HG02759 (cell line): ENCODE measurements at regions not wholly inside any gene's neighbourhood (a gene's known extent, or its start where the extent isn't known, plus 50 kb on each side); places are given as distances from the start of the nearest gene placed in this dataset.
A peak's percentile ranks its signal among the peaks of the same experiment; 100 is the strongest.

ENCODE experiments used
- ATAC-seq: cut with Tn5 transposase; IDR thresholded peaks from one replicate; pipeline ENCODE4 v1.9.1; 2021; ENCODE audit warnings: mild to moderate bottlenecking, moderate library complexity; ENCODE audit not compliant: unreplicated experiment

DNA sequence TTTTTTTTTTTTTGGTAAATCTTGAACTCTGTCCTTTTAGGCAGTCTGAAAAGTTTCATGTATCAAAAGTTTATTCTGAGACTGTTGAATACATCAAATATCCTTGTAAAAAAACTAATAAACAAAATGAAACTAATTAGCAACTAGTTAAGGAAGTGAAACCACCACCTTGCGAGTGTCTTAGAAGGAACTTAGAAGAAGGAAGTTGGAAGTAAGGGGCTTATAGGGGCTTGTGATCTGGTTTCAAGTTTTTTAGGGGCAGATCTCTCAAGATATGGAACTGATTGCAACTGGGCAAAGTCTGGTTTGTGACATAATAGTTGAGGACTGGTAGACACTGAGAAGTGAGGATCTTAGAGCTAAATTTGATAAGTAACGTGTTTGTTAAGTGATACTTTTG, 748.8 kb downstream of the C12orf50 start:
- ATAC-seq, result peak; percentile 79

DNA sequence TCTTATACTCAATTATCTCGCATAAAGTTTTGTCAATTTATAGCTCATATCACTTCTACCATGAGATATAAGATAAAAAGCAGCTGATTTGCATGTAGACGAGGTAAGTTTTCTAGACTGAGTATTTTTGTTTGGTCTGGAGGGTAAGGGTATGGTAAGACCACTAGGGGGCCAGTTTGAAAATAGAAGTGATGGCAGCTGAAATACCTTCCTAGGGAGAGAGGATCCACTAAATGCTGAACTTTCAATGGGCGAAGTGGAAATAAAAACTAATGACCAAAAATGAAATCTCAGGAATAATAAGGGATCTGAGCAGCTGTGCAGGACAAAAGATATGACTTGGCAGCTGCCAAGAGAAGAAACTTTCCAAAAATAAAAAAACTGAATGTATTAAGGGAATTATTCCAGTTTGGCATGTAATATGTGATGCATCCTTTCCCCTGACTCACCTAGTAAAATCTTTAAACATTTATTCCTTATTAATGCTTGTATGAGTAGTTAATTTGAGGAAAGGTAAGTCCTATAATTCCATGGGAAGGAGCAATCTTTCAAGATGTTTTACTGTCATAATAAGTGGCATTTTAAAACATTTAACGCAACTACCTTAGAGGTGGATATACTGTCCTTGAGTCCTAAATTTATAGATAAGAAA, 754.5 kb downstream of the C12orf50 start:
- peak; percentile 85 for ATAC-seq

DNA sequence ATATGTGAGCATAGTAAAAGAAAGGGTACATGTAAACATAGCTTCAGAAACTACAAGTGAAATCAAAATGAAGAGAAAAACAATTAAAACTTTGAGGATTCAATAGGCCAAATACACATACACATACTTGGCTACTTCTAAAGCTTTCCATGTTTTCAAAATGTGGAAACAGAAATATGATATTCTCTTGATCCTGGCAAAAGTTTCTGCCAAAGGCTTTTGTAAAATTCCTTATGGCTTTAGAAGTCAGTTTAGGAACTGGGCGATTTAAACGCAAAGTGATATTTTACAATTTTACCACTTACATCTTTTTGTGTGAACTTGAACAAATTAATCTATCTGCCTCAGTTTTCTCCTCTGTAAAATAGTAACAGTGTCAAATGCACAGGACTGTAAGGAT, 756.4 kb downstream of the C12orf50 start:
- ATAC-seq, result no peak

DNA sequence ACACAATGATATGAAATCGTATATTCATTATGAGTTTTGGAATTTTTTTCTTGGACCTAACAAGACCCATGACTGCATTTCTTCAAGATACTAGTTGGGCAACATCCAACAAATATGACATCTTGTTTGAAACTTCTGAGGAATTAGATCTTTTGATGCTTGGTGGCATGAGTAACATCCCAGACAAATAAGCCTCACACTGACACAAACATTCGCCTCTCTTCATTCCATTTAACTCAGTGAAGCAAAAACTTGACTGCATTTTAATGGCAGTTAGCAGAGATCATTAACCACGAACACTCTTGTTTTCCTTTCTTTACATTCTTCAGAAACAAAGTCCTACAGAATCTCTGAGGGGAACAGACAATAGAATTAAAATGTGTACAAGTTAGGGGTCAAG, 758.3 kb downstream of the C12orf50 start:
- ATAC-seq, result no peak

DNA sequence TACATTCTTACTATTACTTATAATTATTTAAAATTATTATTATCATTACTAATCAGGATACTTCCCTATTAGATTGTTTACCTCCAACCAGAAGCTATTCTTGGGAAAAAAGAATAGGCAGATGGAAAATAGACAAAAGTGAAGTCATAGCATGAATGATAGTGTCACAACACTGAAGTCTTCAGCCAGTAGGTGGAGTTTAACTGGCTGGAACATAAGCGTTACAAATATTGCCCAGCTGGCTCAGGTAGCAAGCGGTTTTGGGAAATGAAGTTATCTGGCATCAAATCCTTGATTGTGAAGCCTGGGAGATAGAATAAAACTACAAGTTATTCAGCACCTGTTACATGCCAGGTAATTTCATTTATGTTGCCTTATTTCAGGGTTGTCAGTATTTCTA, 762.9 kb downstream of the C12orf50 start:
- ATAC-seq, result no peak

DNA sequence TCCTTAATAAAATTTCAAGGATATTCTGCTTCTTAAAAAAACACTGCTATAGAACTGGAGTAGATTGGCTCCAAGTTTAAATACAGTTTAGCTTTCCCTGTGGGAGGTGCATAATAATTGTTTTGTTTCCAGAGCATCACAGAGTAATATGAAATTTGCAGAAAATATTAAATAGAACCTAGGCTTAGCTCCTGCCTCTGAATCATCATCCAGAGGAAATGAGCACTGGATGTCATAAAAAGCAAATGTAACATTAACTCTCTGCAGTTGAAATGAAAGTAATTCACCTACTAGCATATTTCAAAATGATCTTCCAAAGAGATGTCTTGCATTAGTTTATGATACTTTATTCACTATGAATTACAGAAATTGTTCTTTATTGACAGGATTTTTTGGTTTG, 769.8 kb downstream of the C12orf50 start:
- no peak for ATAC-seq

DNA sequence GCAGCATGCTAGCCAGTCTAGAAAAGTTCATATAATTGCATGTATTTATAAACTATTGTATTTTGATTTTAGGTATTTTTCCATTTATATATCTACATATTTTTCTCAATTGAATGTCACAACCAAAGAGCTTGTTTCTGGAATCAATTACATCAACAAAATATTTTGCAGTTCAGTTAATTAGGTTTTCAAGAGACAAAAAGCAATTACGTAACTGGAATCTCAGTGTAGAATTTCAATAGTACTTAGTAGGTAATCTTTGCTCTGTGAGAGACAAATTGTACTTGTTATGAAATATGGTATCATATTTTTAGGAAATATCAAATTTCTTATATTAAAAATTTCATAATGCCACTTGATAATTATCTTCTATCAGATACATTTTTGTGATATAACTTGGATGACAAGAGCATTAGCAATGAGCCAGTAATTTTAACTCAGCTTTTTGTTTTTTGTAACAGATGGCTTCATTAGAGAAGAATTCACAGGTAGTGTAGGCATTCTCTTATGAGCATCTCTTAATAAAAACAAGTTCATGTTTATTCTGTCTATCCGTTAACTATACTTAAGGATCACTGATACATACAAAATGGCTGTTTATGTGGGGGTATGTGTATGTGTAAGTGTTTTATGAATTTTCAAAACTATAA, 774.7 kb downstream of the C12orf50 start:
- no peak for ATAC-seq

DNA sequence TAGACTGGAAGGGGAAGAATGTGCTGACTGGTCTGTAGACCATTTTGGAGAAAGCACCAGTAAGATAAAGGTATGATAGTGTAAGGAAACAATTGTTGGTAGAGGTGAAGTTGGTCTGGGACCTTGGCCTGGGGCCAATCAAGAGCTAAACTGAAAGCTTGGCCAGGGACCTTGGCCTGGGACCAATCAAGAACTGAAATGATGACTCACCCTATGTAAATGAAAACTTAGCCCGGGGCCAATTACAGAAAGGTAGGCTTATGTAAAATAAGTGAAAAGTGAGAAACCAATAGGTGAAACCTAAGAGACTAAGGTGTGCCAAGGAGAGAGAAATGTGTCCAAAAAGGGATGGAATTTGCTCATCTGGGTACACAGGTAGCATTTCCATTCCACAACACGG, 776.0 kb downstream of the C12orf50 start:
- no peak for ATAC-seq

DNA sequence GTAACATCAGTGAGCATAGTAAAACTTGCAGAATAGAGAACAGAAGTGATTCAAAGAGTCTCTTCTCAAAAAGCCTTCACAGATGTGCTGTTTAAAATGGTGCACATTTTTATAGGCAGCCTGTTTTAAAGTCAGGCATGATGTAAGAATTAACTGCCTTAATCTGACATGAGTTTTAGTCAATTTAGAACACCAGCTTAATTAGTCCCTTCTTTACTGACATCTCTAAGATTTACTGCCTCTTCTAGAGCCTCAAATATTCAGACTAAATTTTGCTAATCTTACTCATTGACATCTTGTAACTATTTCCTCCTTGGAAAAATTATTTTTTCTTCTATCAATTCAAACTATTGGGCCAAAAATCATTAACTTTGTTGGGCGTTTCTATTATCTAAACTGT, 782.5 kb downstream of the C12orf50 start:
- ATAC-seq, result no peak

DNA sequence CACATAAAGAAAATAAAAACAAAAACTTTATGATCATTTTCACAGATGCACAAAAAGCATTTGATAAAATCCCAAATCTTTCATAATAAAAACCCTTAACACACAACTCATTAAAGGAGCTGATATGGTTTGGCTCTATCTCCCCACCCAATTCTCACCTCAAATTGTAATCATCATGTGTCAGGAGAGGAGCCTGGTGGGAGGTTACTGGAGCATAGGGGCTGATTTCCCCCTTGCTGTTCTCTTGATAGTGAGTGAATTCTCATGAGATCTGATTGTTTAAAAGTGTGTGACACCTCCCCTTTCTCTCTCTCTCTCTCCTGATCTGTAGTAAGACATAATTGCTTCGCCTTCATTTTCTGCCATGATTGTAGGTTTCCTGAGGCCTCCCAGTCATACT, 790.7 kb downstream of the C12orf50 start:
- no peak for ATAC-seq

DNA sequence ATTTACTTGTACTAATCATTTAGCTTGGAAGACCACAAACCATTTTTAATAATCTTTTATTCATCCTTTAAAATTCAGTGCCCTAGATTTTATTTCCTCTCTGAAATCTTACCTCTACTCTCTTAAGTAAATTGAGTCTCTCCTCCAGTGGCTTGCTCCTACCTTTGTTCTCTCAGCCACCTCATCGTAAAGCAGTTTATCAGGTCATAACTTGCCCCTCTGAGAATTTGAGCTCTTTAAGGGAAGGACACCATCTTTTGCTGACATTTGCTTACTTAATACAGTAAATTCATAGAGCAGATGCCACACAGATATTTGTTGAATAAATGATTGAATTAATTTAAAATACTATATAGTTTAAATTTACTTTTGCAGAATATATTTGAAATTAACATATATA, 794.3 kb downstream of the C12orf50 start:
- no peak for ATAC-seq

DNA sequence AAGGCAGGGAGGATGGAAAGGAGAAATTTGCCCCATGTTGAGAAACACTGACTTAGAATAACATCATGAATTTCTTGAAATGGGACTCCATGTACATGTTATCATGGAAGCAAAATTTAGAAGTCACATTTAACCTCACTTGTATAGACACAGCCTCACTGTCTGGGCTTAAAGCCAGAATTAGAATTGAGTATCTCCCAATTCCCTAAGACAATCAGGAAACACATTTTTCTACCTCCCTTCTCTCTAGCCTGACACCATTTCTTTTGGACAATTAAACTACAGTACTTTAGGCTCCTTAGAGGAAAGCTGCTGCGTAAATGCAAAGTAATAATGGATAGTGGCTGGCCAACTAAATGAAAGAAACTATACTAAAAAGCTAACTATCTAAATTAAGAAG, 795.5 kb downstream of the C12orf50 start:
- ATAC-seq, result no peak

DNA sequence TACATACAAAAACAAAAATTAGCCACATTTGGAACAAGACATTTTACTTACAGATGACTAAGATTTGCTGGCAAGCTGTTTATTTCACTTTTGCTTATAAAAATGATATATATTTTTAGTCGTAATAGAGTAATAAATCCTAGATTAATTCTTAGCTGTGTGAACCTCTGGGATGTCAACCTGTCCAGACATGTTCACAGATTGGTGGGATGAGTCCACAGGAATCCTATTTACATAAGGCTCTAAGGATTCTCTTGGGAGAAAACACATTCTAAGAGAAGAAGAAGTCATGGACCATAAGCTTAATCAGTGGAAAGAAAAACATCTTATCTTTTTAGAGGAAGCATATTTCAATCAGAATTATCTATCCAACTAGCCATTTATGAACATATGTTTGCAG, 797.4 kb downstream of the C12orf50 start:
- ATAC-seq, result no peak

DNA sequence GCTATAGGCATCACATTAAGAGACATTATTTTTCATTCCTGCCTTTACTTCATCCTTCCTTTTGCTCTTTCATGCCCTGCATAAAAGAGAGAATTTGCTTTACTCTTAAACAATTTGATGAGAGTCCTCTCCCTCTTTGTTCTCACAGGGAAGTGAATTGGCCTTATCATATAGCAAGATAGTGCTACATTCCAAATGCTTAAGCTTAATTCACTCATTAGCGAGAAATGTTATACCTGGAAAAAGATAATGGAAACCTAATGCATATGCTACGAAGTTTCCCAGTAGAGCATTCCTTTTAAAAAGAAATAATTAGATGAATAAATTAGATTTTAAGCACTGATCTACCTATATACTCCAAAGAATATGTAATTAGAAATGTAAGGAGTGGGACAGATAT, 798.8 kb downstream of the C12orf50 start:
- ATAC-seq, result no peak

DNA sequence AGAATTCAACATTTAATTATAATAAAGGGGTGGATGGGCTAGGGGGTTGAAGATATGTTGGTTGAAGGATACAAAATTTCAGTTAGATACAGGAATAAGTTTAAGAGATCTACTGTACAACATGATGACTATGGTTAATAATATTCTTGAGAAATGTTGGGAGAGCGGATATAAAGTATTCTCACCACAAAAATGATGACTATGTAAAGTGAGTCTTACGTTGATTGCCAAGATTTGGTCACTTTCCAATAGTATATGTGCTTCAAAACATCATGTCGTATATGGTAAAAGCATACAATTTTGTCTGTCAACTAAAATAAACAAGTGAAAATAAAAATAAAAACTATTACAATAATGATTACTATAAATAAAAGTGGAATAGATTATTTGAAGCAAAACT, 802.0 kb downstream of the C12orf50 start:
- ATAC-seq, result no peak

DNA sequence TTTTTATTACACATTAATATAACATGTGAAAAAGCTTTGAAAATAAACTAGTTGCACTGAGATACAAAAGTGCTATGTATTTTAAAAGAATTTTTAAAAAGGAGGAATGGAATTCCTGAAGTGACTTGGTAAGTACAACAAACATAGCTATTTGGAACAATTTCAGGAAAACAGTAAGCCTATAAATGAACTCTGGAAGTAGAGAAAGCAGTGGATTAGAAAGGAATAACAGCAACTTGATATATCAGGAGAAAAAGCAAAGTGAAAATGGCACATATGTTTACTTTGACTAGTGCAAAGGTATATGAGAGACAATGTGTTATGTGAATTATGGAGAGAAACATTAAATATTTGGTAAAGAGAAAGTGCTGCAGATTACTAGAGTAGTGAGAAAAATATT, 811.7 kb downstream of the C12orf50 start:
- ATAC-seq, result no peak

DNA sequence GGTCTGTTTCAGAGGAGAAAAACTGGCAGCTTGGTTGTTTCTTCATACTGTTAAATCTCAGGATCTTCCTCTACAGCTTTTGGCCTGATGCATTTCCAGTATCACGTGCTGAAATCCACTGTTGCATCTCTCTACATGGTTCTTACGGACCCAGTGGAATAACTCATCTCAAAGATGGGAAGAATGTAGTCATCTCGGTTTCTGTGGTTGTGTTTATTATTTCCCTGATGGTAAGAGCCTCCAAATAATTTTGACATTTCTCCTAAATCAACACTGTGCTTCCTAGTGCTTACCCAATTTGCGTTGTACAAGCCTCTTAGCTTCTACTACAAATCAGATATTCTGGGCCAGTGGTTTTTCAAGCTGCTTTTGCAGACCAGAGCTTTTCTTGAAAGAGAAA, 812.8 kb downstream of the C12orf50 start:
- ATAC-seq, result no peak

DNA sequence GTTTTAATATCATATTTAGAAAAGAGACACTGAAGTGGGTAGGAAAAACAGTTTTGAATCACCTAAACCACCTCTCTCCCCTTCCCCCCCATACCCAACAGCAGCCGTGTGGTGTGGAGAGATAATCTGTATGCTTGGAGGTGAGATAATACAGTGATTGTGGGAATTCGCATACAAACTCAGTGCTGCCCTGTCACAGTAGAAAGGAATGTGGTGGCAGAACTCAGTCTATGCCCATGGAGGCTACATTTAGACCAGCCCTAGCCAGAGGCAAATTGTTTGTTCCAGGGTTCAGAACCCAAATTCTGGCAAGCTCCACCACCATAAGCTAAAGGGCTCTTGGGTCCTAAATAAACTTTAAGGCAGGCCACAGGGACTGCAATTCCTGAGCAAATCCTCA, 827.0 kb downstream of the C12orf50 start:
- no peak for ATAC-seq

DNA sequence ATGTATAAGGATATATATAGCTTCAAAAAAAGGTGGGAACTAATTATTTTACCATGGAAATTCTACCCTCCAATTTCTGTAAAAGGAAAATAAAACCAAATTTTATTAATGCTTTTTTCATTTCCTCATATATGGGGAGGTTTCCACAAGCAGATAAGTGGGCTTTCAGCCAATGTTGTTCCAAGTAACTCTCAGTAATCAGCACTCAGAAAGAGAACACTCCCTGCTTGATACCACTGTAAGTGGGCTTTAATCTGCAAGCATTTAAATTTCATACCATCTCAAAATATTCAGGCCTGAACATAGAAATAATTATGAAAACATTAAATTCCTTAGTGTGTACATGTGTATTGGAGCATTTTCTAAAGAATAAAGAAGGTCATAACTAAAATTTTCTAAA, 827.6 kb downstream of the C12orf50 start:
- no peak for ATAC-seq

DNA sequence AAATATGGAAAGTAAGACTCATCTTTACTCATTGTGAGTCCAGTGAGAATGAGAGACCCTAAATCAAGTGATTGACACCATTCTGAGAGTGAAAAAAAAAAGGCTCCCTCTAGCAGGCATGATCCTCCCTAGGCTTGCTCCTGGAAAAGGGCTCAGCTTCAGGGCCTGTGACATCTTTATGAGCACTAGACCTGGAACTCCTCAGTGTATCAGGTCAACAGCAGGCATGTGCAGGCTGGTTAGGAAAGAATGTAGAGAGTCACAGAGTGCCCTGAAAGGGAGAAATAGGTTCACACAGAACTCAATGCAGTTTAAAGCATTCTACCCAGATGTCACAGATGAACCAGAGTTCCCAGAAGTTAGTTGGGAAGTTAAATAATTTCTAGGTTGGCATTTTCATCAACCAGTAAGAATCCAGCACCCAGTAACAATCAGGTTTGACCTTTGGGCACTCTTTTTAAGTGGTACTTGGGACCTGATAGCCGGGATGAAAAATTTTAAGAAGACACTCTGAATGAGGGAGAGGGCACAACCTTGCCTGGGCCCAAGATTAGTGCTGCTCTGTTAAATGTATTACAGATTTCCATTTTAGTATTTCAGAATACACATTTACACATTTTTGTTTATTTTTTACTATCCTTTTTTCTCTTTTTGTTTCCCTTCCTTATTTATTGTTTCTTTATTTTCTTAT, 828.8 kb downstream of the C12orf50 start:
- no peak for ATAC-seq

DNA sequence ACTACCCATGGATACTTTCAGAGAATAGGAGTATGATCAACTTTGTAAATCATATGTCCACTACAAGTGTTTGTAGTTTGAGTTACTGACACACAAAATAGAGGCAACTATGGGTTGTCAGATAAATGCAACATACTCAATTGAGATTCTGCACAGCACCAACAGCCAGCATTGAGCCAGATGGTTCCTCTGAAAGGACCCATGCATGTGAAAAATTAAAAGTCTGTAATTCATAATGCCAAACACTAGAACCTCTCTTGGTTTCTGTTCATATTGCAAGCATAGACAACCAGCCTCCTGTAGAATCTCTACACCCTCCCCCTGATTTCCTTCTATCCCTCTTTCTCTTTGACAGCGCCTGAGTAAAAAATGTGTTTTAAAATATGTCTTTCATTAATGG, 831.0 kb downstream of the C12orf50 start:
- no peak for ATAC-seq

DNA sequence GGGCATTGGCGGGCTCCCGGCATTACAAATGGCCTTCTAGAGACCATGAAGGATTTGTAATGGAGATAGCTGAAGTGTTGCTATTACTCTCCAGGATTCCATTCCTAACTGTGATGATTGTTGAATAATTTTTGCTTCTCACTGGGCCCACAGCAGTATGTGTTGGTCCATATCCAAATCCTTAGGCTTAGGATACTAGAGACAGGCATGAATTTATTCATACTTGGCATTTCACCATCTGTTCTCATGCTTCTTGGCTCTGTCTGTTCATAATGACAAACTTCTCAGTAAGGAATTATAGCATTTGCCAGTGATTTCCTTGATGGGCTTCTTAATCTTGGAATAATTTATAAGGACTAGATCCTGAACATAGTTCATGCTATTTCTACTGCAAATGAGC, 832.9 kb downstream of the C12orf50 start:
- no peak for ATAC-seq
